GM23248 (cell line): ENCODE measurements at regions not wholly inside any gene's neighbourhood (a gene's known extent, or its start where the extent isn't known, plus 50 kb on each side); places are given as distances from the start of the nearest gene placed in this dataset.

Experiments used
- EZH2 ChIP-seq: fragments of 200-600 bp; sonication (generic); IDR thresholded peaks from 2 replicates; pipeline ENCODE4 v1.6.1; 2018; ENCODE audit warnings: antibody characterized with exemption, mild to moderate bottlenecking; ENCODE audit not compliant: insufficient read depth, poor library complexity, severe bottlenecking
- EZH2phosphoT487 ChIP-seq: fragments of 200-600 bp; sonication (generic); IDR thresholded peaks from 2 replicates; pipeline ENCODE4 v1.6.1; 2018; ENCODE audit warnings: antibody characterized with exemption, moderate library complexity, mild to moderate bottlenecking, low read depth; ENCODE audit not compliant: insufficient read depth

DNA sequence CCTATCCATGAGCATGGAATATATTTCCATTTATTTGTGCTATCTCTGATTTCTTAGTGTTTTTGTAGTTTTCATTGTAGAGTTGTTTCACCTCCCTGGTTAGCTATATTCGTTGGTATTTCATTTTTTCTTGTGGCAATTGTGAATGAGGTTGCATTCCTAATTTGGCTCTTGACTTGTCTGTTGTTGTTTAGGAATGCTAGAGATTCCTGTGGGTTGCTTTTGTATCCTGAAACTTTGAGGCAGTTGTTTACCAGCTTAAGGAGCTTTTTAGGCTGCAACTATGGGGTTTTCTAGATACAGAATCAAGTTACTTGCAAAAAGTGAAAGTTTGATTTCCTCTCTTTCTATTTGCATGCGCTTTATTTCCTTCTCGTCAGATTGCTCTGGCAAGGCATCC, 304.7 kb upstream of the GRM3 start:
- TF ChIP-seq EZH2phosphoT487 (no peak), EZH2 (no peak)
